ENCODE measurements at regions not wholly inside any gene's neighbourhood (a gene's known extent, or its start where the extent isn't known, plus 50 kb on each side); places are given as distances from the start of the nearest gene placed in this dataset.
"Not testable (repeated sequence)": the region's sequence is repeated elsewhere in the genome, so short reads cannot be mapped to it uniquely, and the experiment has no call there.

GRCh38 chr3:36065321-36065720, 315.0 kb upstream of the STAC start:
- H3K9me3 ChIP-seq (replicated peaks) = no peaks in the 10 kb centered on the region
- no peak for TF ChIP-seq CTCF (IDR thresholded peaks at IDR 0.05; ENCODE audit: borderline replicate concordance)
- no peaks in the 10 kb centered on the region for H3K27me3 ChIP-seq (ENCODE audit: low read depth)
- H3K36me3 ChIP-seq = no peaks in the 10 kb centered on the region
- no peaks in the 10 kb centered on the region for H3K4me1 ChIP-seq
- intact Hi-C loops (cut with micrococcal nuclease) = no loop called here
- H3K4me3 ChIP-seq = no peak overlapping the region
- no peak for DNase-seq
- H3K27ac ChIP-seq (replicated peaks) = no peak overlapping the region

GRCh38 chr3:36075491-36075890, 304.8 kb upstream of the STAC start:
- TF ChIP-seq CTCF (IDR thresholded peaks at IDR 0.05; ENCODE audit: borderline replicate concordance) = no peak
- H3K9me3 ChIP-seq (replicated peaks) = peaks cover 5% of the 10 kb centered on the region
- H3K36me3 ChIP-seq = no peaks in the 10 kb centered on the region
- H3K27me3 ChIP-seq (ENCODE audit: low read depth) = no peaks in the 10 kb centered on the region
- H3K4me1 ChIP-seq = no peaks in the 10 kb centered on the region
- DNase-seq = no peak
- intact Hi-C loops (cut with micrococcal nuclease) = no loop called here
- no peak overlapping the region for H3K27ac ChIP-seq (replicated peaks)
- no peak overlapping the region for H3K4me3 ChIP-seq

GRCh38 chr3:36077320-36077719, 303.0 kb upstream of the STAC start:
- H3K27ac ChIP-seq (replicated peaks) = no peak overlapping the region
- H3K4me3 ChIP-seq = no peak overlapping the region
- no peaks in the 10 kb centered on the region for H3K27me3 ChIP-seq (ENCODE audit: low read depth)
- no peak for DNase-seq
- intact Hi-C loops (cut with micrococcal nuclease) = no loop called here
- TF ChIP-seq CTCF (IDR thresholded peaks at IDR 0.05; ENCODE audit: borderline replicate concordance) = no peak
- no peaks in the 10 kb centered on the region for H3K36me3 ChIP-seq
- no peaks in the 10 kb centered on the region for H3K4me1 ChIP-seq
- peaks cover 5% of the 10 kb centered on the region for H3K9me3 ChIP-seq (replicated peaks)

- H3K36me3 ChIP-seq; DNase-seq; H3K27me3 ChIP-seq (ENCODE audit: low read depth); H3K27ac ChIP-seq (replicated peaks); H3K9me3 ChIP-seq (replicated peaks); H3K4me1 ChIP-seq; intact Hi-C loops (cut with micrococcal nuclease); H3K4me3 ChIP-seq: not testable (repeated sequence)
These were observed 297.3 kb upstream of the STAC start for GRCh38 chr3:36082958-36083357.

- Histone ChIP-seq H3K36me3 (no peaks in the 10 kb centered on the region), H3K4me1 (no peaks in the 10 kb centered on the region)
- intact Hi-C loops (cut with micrococcal nuclease) = no loop called here
These were observed 285.1 kb upstream of the STAC start for GRCh38 chr3:36095238-36095637.

GRCh38 chr3:36097209-36097608, 283.1 kb upstream of the STAC start:
- H3K27ac ChIP-seq (replicated peaks) = no peak overlapping the region
- H3K4me3 ChIP-seq = no peak overlapping the region
- no peaks in the 10 kb centered on the region for H3K27me3 ChIP-seq (ENCODE audit: low read depth)
- intact Hi-C loops (cut with micrococcal nuclease) = no loop called here
- H3K9me3 ChIP-seq (replicated peaks) = no peaks in the 10 kb centered on the region
- no peaks in the 10 kb centered on the region for H3K4me1 ChIP-seq
- H3K36me3 ChIP-seq = no peaks in the 10 kb centered on the region
- DNase-seq = no peak
- no peak for TF ChIP-seq CTCF (IDR thresholded peaks at IDR 0.05; ENCODE audit: borderline replicate concordance)

More at GRCh38 chr3:36095238-36095637, 285.1 kb upstream of the STAC start:
- no peaks in the 10 kb centered on the region for H3K27me3 ChIP-seq (ENCODE audit: low read depth)
- no peak overlapping the region for H3K4me3 ChIP-seq
- TF ChIP-seq CTCF (IDR thresholded peaks at IDR 0.05; ENCODE audit: borderline replicate concordance) = no peak
- DNase-seq = no peak
- H3K9me3 ChIP-seq (replicated peaks) = no peaks in the 10 kb centered on the region
- H3K27ac ChIP-seq (replicated peaks) = no peak overlapping the region
